Endodermal cell (in vitro differentiated cells): ENCODE measurements at regions not wholly inside any gene's neighbourhood (a gene's known extent, or its start where the extent isn't known, plus 50 kb on each side); places are given as distances from the start of the nearest gene placed in this dataset.

Experiments used
- DNase-seq: peaks from one replicate; pipeline ENCODE4 v3.0.0-alpha.2; 2017
- H3K27ac ChIP-seq: 2 replicates; pipeline ENCODE4 v1.5.1; 2013; ENCODE audit warnings: mild to moderate bottlenecking, low read depth, low read length, moderate library complexity
- H3K27me3 ChIP-seq: 2 replicates; pipeline ENCODE4 v1.6.1; 2013; ENCODE audit warnings: mild to moderate bottlenecking, low read length, moderate library complexity; ENCODE audit not compliant: insufficient read depth, control insufficient read depth, poor library complexity, severe bottlenecking
- H3K36me3 ChIP-seq: 2 replicates; pipeline ENCODE4 v1.7.0; 2013; ENCODE audit warnings: mild to moderate bottlenecking, low read length, moderate library complexity; ENCODE audit not compliant: control insufficient read depth, insufficient read depth
- H3K4me1 ChIP-seq: one replicate; pipeline ENCODE4 v1.7.0; 2013; ENCODE audit warnings: low read length; ENCODE audit not compliant: control insufficient read depth, insufficient read depth
- H3K4me3 ChIP-seq: 2 replicates; pipeline ENCODE4 v1.5.1; 2013; ENCODE audit warnings: mild to moderate bottlenecking, low read length, moderate library complexity
- H3K9ac ChIP-seq: 2 replicates; pipeline ENCODE4 v1.6.1; 2013; ENCODE audit warnings: mild to moderate bottlenecking, low read length, moderate library complexity; ENCODE audit not compliant: poor library complexity, severe bottlenecking; ENCODE audit errors: extremely low read depth
- H3K9me3 ChIP-seq: 2 replicates; pipeline ENCODE4 v1.6.1; 2013; ENCODE audit warnings: mild to moderate bottlenecking, low read length, moderate library complexity; ENCODE audit not compliant: control insufficient read depth
- H3K27ac Mint-ChIP-seq: 2 replicates; pipeline ENCODE4 v1.8.0; 2020; ENCODE audit warnings: mixed read lengths
- H3K27me3 Mint-ChIP-seq: 2 replicates; pipeline ENCODE4 v1.8.0; 2021; ENCODE audit warnings: mild to moderate bottlenecking, mixed read lengths; ENCODE audit not compliant: insufficient read depth
- H3K36me3 Mint-ChIP-seq: 2 replicates; pipeline ENCODE4 v1.8.0; 2020; ENCODE audit warnings: low read depth, mixed read lengths
- H3K4me1 Mint-ChIP-seq: 2 replicates; pipeline ENCODE4 v1.8.0; 2020; ENCODE audit warnings: mixed read lengths
- H3K4me3 Mint-ChIP-seq: 2 replicates; pipeline ENCODE4 v1.8.0; 2020; ENCODE audit warnings: mild to moderate bottlenecking, moderate library complexity, mixed read lengths
- H3K9me3 Mint-ChIP-seq: 2 replicates; pipeline ENCODE4 v1.8.0; 2020; ENCODE audit warnings: mild to moderate bottlenecking, mixed read lengths
- WGBS, 2 experiments: methylation state at CpG; one replicate each; pipeline versions ENCODE4 v1.1.5 to v1.1.7; 2013; ENCODE audit warnings: missing lambda C conversion rate in 2 of 2, mixed read lengths in 1 of 2; ENCODE audit not compliant: insufficient coverage in 1 of 2, insufficient read length in 1 of 2; 5-methylcytosine and 5-hydroxymethylcytosine counted together
- TF ChIP-seq, protein P1 (sequence below): fragments of 200-600 bp; sonication (generic); conservative IDR thresholded peaks from 2 replicates; pipeline ENCODE4 v1.5.0; 2021; ENCODE audit warnings: antibody characterized with exemption, mild to moderate bottlenecking

DNA sequence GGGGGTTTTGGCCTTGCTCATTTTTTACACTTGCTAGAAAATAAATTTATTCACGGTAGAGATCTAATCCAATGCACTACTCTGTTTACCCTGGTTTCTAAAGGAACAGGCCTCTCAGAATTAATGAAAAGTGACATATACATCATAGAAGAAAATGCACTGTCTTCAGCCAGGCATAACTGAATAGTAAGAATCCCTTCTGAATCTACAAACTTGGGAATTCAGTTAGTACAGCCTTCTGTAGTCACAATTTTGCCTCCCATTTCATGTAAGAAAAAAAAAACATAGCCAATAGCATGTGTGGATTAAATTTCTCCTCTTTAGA is 197.3 kb downstream of the CAAP1 start:
- Mint-ChIP-seq H3K27me3 (peaks cover 42% of the 10 kb centered on the region), H3K9me3 (peaks cover 20% of the 10 kb centered on the region), H3K36me3 (no peaks in the 10 kb centered on the region)

DNA sequence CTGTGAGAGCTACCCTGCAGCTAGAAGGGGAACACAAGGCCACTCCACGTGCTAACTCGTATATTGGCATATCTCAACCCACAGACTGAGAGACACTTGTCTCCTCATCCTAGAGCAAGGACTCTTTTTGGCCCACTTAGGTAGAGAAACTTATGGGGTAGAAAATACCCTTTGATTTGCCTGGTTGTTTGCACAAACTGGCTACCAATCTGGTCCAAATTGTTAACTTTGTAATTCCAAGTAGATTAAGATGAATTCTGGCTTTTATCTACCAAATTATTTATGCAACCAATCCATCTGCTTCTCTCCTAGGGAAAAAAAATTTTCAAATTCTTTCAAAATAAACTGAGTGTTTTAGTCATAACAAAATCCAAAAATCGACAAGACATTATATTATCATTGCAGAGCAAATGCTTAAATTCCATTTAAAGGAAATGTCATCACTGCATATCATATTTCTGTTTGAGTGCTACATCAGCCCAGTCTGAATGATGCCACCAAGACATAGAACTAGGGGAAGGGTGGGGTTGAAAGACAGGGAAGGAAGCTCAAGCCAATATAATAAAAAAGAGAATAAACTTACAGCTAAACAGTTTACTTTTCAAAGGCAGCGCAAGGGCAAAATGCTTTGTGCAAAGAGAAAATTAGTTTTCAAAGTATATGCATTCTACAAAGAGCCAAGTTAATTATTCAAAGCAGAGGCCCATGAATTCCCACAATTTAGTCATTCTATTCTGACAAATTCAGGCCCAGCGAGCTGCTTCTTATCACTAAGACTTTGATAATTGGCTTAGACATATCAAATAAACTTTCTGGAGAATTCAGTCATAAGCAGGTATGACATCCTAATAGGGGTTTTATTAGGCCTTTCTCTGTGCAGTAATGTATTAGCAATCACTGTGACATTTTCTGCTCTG is 198.0 kb downstream of the CAAP1 start:
- no peak overlapping the region for H3K4me3 ChIP-seq
- Mint-ChIP-seq H3K27ac (no peak overlapping the region), H3K36me3 (no peaks in the 10 kb centered on the region), H3K9me3 (peaks cover 14% of the 10 kb centered on the region), H3K4me1 (peaks cover 4% of the 10 kb centered on the region), H3K27me3 (peaks cover 36% of the 10 kb centered on the region), H3K4me3 (no peak overlapping the region)
- no peaks in the 10 kb centered on the region for H3K36me3 ChIP-seq
- WGBS, 2 experiments, result 82 to 96% methylated on average over 4 to 5 of the region's 5 CpGs
- no peak overlapping the region for H3K27ac ChIP-seq
- no peaks in the 10 kb centered on the region for H3K4me1 ChIP-seq
- peaks cover 10% of the 10 kb centered on the region for H3K9me3 ChIP-seq
- TF ChIP-seq, protein P1, sequence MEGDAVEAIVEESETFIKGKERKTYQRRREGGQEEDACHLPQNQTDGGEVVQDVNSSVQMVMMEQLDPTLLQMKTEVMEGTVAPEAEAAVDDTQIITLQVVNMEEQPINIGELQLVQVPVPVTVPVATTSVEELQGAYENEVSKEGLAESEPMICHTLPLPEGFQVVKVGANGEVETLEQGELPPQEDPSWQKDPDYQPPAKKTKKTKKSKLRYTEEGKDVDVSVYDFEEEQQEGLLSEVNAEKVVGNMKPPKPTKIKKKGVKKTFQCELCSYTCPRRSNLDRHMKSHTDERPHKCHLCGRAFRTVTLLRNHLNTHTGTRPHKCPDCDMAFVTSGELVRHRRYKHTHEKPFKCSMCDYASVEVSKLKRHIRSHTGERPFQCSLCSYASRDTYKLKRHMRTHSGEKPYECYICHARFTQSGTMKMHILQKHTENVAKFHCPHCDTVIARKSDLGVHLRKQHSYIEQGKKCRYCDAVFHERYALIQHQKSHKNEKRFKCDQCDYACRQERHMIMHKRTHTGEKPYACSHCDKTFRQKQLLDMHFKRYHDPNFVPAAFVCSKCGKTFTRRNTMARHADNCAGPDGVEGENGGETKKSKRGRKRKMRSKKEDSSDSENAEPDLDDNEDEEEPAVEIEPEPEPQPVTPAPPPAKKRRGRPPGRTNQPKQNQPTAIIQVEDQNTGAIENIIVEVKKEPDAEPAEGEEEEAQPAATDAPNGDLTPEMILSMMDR, result no peak
- H3K9ac ChIP-seq, result no peak overlapping the region
- DNase-seq, result no peak
- peaks cover 5% of the 10 kb centered on the region for H3K27me3 ChIP-seq

More for the DNA sequence above, 197.3 kb downstream of the CAAP1 start:
- TF ChIP-seq, protein P1, result no peak
- Histone ChIP-seq H3K36me3 (no peaks in the 10 kb centered on the region), H3K9ac (no peak overlapping the region), H3K27ac (no peak overlapping the region), H3K9me3 (peaks cover 12% of the 10 kb centered on the region), H3K4me1 (no peaks in the 10 kb centered on the region), H3K27me3 (peaks cover 5% of the 10 kb centered on the region), H3K4me3 (no peak overlapping the region)
- Mint-ChIP-seq H3K27ac (no peak overlapping the region), H3K4me1 (peaks cover 4% of the 10 kb centered on the region), H3K4me3 (no peak overlapping the region)
- WGBS, 2 experiments, result 92% methylated on average over 1 of the region's 1 CpG; no CpG with 5 or more reads in 1 of the 2 experiments
- no peak for DNase-seq

DNA sequence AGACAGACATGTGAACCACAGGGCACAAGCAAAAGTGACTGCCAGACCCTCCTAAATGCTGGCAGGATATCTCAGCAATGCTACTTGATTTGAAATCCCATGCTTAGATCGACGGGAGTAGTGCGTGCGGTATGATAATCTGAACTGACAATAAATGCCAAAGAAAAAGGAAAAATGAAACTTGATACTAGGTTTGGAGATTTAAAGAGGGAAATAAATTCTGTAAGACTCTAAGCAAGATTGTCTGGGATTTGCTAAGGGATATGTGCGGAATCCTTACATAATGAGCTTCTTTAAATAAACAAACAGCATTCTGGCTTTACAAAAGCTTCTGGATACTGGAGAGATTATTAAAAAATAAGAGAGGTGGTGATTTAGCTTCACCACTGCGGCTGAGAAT is 203.6 kb downstream of the CAAP1 start:
- 94 to 97% methylated on average over 4 to 6 of the region's 6 CpGs for WGBS, 2 experiments
- TF ChIP-seq, protein P1, result no peak

More for the DNA sequence above, 203.6 kb downstream of the CAAP1 start:
- Histone ChIP-seq H3K9ac (no peak overlapping the region), H3K27ac (no peak overlapping the region), H3K27me3 (peaks cover 5% of the 10 kb centered on the region), H3K36me3 (no peaks in the 10 kb centered on the region), H3K9me3 (no peaks in the 10 kb centered on the region), H3K4me1 (peaks cover 5% of the 10 kb centered on the region), H3K4me3 (no peak overlapping the region)
- no peaks in the 10 kb centered on the region for H3K36me3 Mint-ChIP-seq
- H3K9me3 Mint-ChIP-seq, result no peaks in the 10 kb centered on the region
- H3K27ac Mint-ChIP-seq, result no peak overlapping the region
- no peak overlapping the region for H3K4me3 Mint-ChIP-seq
- H3K27me3 Mint-ChIP-seq, result peaks cover 38% of the 10 kb centered on the region
- H3K4me1 Mint-ChIP-seq, result peaks cover 10% of the 10 kb centered on the region
- DNase-seq, result no peak
